ENCODE measurements at regions not wholly inside any gene's neighbourhood (a gene's known extent, or its start where the extent isn't known, plus 50 kb on each side); places are given as distances from the start of the nearest gene placed in this dataset.

- H3K4me2 ChIP-seq (ENCODE audit: insufficient read depth, low read length): no peak overlapping the region
- FAIRE-seq (no peak), DNase-seq (ENCODE audit: low read depth, low spot score) (no peak)
- no TSS peak for BruUV-seq (replicated peaks)
- dilution Hi-C loops (cut with MboI; ENCODE audit: extremely low pct_ligation_motif_present, low sequenced_read_pairs) (no loop called here), intact Hi-C loops (cut with micrococcal nuclease) (no loop called here)
- ChIA-PET CTCF (interaction anchor here (1.1 kb wide), 1 partner anchor 318 kb away, joined by 3 read pairs; no protein-coding TSS in a partner anchor), POLR2A (no interaction called here)
- no peaks in the 10 kb centered on the region for H3K9me1 ChIP-seq (replicated peaks; ENCODE audit: control insufficient read depth, extremely low read depth, insufficient read depth, low read length)
- no peak overlapping the region for H3K4me3 ChIP-seq (replicated peaks in 1 of 3; ENCODE audit: insufficient read depth in 1 of 3, low read depth in 1 of 3, low read length in 3 of 3)
- H4K20me1 ChIP-seq (replicated peaks; ENCODE audit: control insufficient read depth, extremely low read depth, insufficient read depth, low read length): no peaks in the 10 kb centered on the region
- H3K27me3 ChIP-seq (ENCODE audit: control insufficient read depth in 2 of 2, insufficient read depth in 2 of 2, low read length in 2 of 2): no peaks in the 10 kb centered on the region
- TF ChIP-seq FOS (IDR thresholded peaks at IDR 0.05; ENCODE audit: borderline replicate concordance, insufficient read depth, low read length) (no peak), POLR2AphosphoS5 (IDR thresholded peaks at IDR 0.05; ENCODE audit: insufficient read depth, low read depth, low read length) (no peak), MAX (IDR thresholded peaks at IDR 0.05; ENCODE audit: insufficient read depth, insufficient read length) (no peak), MYC (IDR thresholded peaks at IDR 0.05; ENCODE audit: low read depth, low read length) (no peak), JUN (IDR thresholded peaks at IDR 0.05; ENCODE audit: borderline replicate concordance, insufficient read depth, insufficient read length, low read depth) (no peak)
- no peaks in the 10 kb centered on the region for H3K79me2 ChIP-seq (ENCODE audit: control insufficient read depth, insufficient read depth, low read length)
- no peak overlapping the region for H3K9ac ChIP-seq (replicated peaks; ENCODE audit: extremely low read depth, insufficient read depth, low read length)
- H2AFZ ChIP-seq (ENCODE audit: low read depth, low read length): no peak overlapping the region
- no peaks in the 10 kb centered on the region for H3K9me3 ChIP-seq (replicated peaks; ENCODE audit: control insufficient read depth, insufficient read depth, low read length)
- peaks cover 7% of the 10 kb centered on the region for H3K4me1 ChIP-seq (ENCODE audit: control insufficient read depth, extremely low read depth, insufficient read depth, low read length)
- no peak overlapping the region for H3K27ac ChIP-seq (ENCODE audit: insufficient read depth, low read depth, low read length)
- H3K36me3 ChIP-seq (ENCODE audit: control insufficient read depth in 2 of 2, extremely low read depth in 1 of 2, insufficient read depth in 2 of 2, low read length in 2 of 2): no peaks in the 10 kb centered on the region
These were observed 133.3 kb upstream of the DGKB start for GRCh38 chr7:15035814-15036213.

- H3K4me2 ChIP-seq (ENCODE audit: insufficient read depth, low read length): no peak overlapping the region
- H3K79me2 ChIP-seq (ENCODE audit: control insufficient read depth, insufficient read depth, low read length): no peaks in the 10 kb centered on the region
- dilution Hi-C loops (cut with MboI; ENCODE audit: extremely low pct_ligation_motif_present, low sequenced_read_pairs): no loop called here
- TF ChIP-seq POLR2A (IDR thresholded peaks at IDR 0.05; ENCODE audit: low read depth, low read length) (no peak), CTCF (IDR thresholded peaks at IDR 0.05; ENCODE audit: extremely low read depth in 1 of 2, insufficient read depth in 1 of 2, low read depth in 1 of 2, low read length in 2 of 2) (no peak), GATA2 (IDR thresholded peaks at IDR 0.05; ENCODE audit: insufficient read depth, insufficient read length, low read depth, low read length) (no peak), MAX (IDR thresholded peaks at IDR 0.05; ENCODE audit: insufficient read depth, insufficient read length) (no peak), FOS (IDR thresholded peaks at IDR 0.05; ENCODE audit: borderline replicate concordance, insufficient read depth, low read length) (no peak), JUN (IDR thresholded peaks at IDR 0.05; ENCODE audit: borderline replicate concordance, insufficient read depth, insufficient read length, low read depth) (no peak), POLR2AphosphoS5 (IDR thresholded peaks at IDR 0.05; ENCODE audit: insufficient read depth, low read depth, low read length) (no peak), EZH2 (IDR thresholded peaks at IDR 0.05; ENCODE audit: borderline replicate concordance, low read depth, low read length, severe bottlenecking) (no peak)
- ChIA-PET POLR2A (no interaction called here), CTCF (interaction anchor here (1.3 to 2.0 kb wide), 3 partner anchors 17 to 1065 kb away, joined by 3 to 9 read pairs (median 4); no protein-coding TSS in a partner anchor)
- intact Hi-C loops (cut with micrococcal nuclease): no loop called here
- no peak overlapping the region for H2AFZ ChIP-seq (ENCODE audit: low read depth, low read length)
- H3K27ac ChIP-seq (ENCODE audit: insufficient read depth, low read depth, low read length): no peak overlapping the region
- no peaks in the 10 kb centered on the region for H3K9me1 ChIP-seq (replicated peaks; ENCODE audit: control insufficient read depth, extremely low read depth, insufficient read depth, low read length)
- BruUV-seq (replicated peaks): no TSS peak
- DNase-seq (ENCODE audit: low read depth, low spot score) (no peak), FAIRE-seq (no peak)
- H3K4me3 ChIP-seq (replicated peaks in 1 of 3; ENCODE audit: insufficient read depth in 1 of 3, low read depth in 1 of 3, low read length in 3 of 3): no peak overlapping the region
- no peaks in the 10 kb centered on the region for H3K36me3 ChIP-seq (ENCODE audit: control insufficient read depth in 2 of 2, extremely low read depth in 1 of 2, insufficient read depth in 2 of 2, low read length in 2 of 2)
- no peaks in the 10 kb centered on the region for H3K27me3 ChIP-seq (ENCODE audit: control insufficient read depth in 2 of 2, insufficient read depth in 2 of 2, low read length in 2 of 2)
- H4K20me1 ChIP-seq (replicated peaks; ENCODE audit: control insufficient read depth, extremely low read depth, insufficient read depth, low read length): no peaks in the 10 kb centered on the region
- H3K9me3 ChIP-seq (replicated peaks; ENCODE audit: control insufficient read depth, insufficient read depth, low read length): no peaks in the 10 kb centered on the region
- H3K4me1 ChIP-seq (ENCODE audit: control insufficient read depth, extremely low read depth, insufficient read depth, low read length): peaks cover 6% of the 10 kb centered on the region
- no peak overlapping the region for H3K9ac ChIP-seq (replicated peaks; ENCODE audit: extremely low read depth, insufficient read depth, low read length)
These were observed 130.5 kb upstream of the DGKB start for GRCh38 chr7:15033039-15033438.
